Fibroblast of skin of scalp (primary cell): ENCODE measurements at regions not wholly inside any gene's neighbourhood (a gene's known extent, or its start where the extent isn't known, plus 50 kb on each side); places are given as distances from the start of the nearest gene placed in this dataset.

ENCODE experiments used
- DNase-seq: peaks from one replicate; pipeline ENCODE4 v3.0.0-alpha.2; 2013

GRCh38 chr10:90417476-90418210, 440.2 kb downstream of the HTR7 start:
- DNase-seq = no peak

GRCh38 chr10:90418869-90419652, 438.8 kb downstream of the HTR7 start:
- DNase-seq = peak; percentile 80

GRCh38 chr10:90420637-90421318, 437.1 kb downstream of the HTR7 start:
- no peak for DNase-seq

GRCh38 chr10:90421874-90422273, 436.0 kb downstream of the HTR7 start:
- DNase-seq = no peak

- DNase-seq = peak; percentile 15
Measured at GRCh38 chr10:90424730-90425129, 433.1 kb downstream of the HTR7 start.

GRCh38 chr10:90430186-90430585, 427.7 kb downstream of the HTR7 start:
- DNase-seq = no peak

GRCh38 chr10:90432866-90433265, 425.0 kb downstream of the HTR7 start:
- no peak for DNase-seq

- no peak for DNase-seq
Measured at GRCh38 chr10:90435296-90435695, 422.5 kb downstream of the HTR7 start.

- no peak for DNase-seq
Measured at GRCh38 chr10:90437452-90437851, 420.4 kb downstream of the HTR7 start.

- DNase-seq = no peak
Measured at GRCh38 chr10:90440870-90441269, 417.0 kb downstream of the HTR7 start.

- no peak for DNase-seq
Measured at GRCh38 chr10:90443342-90443741, 414.5 kb downstream of the HTR7 start.

GRCh38 chr10:90447831-90448230, 410.0 kb downstream of the HTR7 start:
- peak; percentile 65 for DNase-seq

- no peak for DNase-seq
Measured at GRCh38 chr10:90450797-90451196, 407.0 kb downstream of the HTR7 start.

- peak; percentile 66 for DNase-seq
Measured at GRCh38 chr10:90451283-90451682, 406.6 kb downstream of the HTR7 start.

GRCh38 chr10:90458054-90458453, 399.8 kb downstream of the HTR7 start:
- no peak for DNase-seq

GRCh38 chr10:90458571-90458970, 399.3 kb downstream of the HTR7 start:
- no peak for DNase-seq

- no peak for DNase-seq
Measured at GRCh38 chr10:90461437-90462155, 396.2 kb downstream of the HTR7 start.

GRCh38 chr10:90462749-90463470, 394.9 kb downstream of the HTR7 start:
- peak; percentile 41 for DNase-seq

- DNase-seq = no peak
Measured at GRCh38 chr10:90464329-90464728, 393.5 kb downstream of the HTR7 start.

GRCh38 chr10:90470966-90471365, 386.9 kb downstream of the HTR7 start:
- no peak for DNase-seq

- no peak for DNase-seq
Measured at GRCh38 chr10:90480466-90480865, 377.4 kb downstream of the HTR7 start.

GRCh38 chr10:90481326-90481923, 376.4 kb downstream of the HTR7 start:
- no peak for DNase-seq
